ENCODE measurements at regions not wholly inside any gene's neighbourhood (a gene's known extent, or its start where the extent isn't known, plus 50 kb on each side); places are given as distances from the start of the nearest gene placed in this dataset.

GRCh38 chr13:53782488-53782961, 753.9 kb downstream of the OLFM4 start:
- TF ChIP-seq CTCF (optimal IDR thresholded peaks at IDR 0.05 in 1 of 3, IDR thresholded peaks at IDR 0.05 in 1 of 3, conservative IDR thresholded peaks at IDR 0.05 in 1 of 3; ENCODE audit: extremely low read depth in 1 of 3, insufficient read depth in 2 of 3, low read length in 3 of 3): peak; percentile 46 to 65 (median 51)
- no peak for TF ChIP-seq EZH2 (IDR thresholded peaks at IDR 0.05; ENCODE audit: low read length)
